Activated naive CD4-positive, alpha-beta T cell treated with Interleukin-2 at 50 U/mL for 16 hours (primary cell): ENCODE measurements at regions not wholly inside any gene's neighbourhood (a gene's known extent, or its start where the extent isn't known, plus 50 kb on each side); places are given as distances from the start of the nearest gene placed in this dataset.
"Not testable (repeated sequence)": the region's sequence is repeated elsewhere in the genome, so short reads cannot be mapped to it uniquely, and the experiment has no call there.

ENCODE experiments used
- DNase-seq: peaks from one replicate; pipeline ENCODE4 v3.0.0-alpha.2; 2020

- no peak for DNase-seq
Measured at GRCh38 chr14:30271811-30272323, 287.1 kb upstream of the G2E3 start.

GRCh38 chr14:30272848-30273832 lies 285.8 kb upstream of the G2E3 start:
- DNase-seq: no peak

- no peak for DNase-seq
Measured at GRCh38 chr14:30275604-30276003, 283.4 kb upstream of the G2E3 start.

- no peak for DNase-seq
Measured at GRCh38 chr14:30277268-30277667, 281.7 kb upstream of the G2E3 start.

GRCh38 chr14:30278856-30279255 lies 280.1 kb upstream of the G2E3 start:
- not testable (repeated sequence) for DNase-seq

- DNase-seq: no peak
Measured at GRCh38 chr14:30283822-30284446, 275.0 kb upstream of the G2E3 start.

GRCh38 chr14:30284808-30285207 lies 274.1 kb upstream of the G2E3 start:
- no peak for DNase-seq

- DNase-seq: no peak
Measured at GRCh38 chr14:30287579-30288445, 271.1 kb upstream of the G2E3 start.

- no peak for DNase-seq
Measured at GRCh38 chr14:30290001-30290400, 269.0 kb upstream of the G2E3 start.

- no peak for DNase-seq
Measured at GRCh38 chr14:30291216-30291615, 267.7 kb upstream of the G2E3 start.

GRCh38 chr14:30292541-30292940 lies 266.4 kb upstream of the G2E3 start:
- DNase-seq: no peak

GRCh38 chr14:30295980-30296379 lies 263.0 kb upstream of the G2E3 start:
- DNase-seq: no peak

GRCh38 chr14:30296931-30297405 lies 262.0 kb upstream of the G2E3 start:
- DNase-seq: no peak

GRCh38 chr14:30297876-30298795 lies 260.8 kb upstream of the G2E3 start:
- no peak for DNase-seq

GRCh38 chr14:30299915-30300314 lies 259.0 kb upstream of the G2E3 start:
- no peak for DNase-seq

GRCh38 chr14:30303350-30303749 lies 255.6 kb upstream of the G2E3 start:
- no peak for DNase-seq

GRCh38 chr14:30305346-30305745 lies 253.6 kb upstream of the G2E3 start:
- DNase-seq: no peak

- DNase-seq: no peak
Measured at GRCh38 chr14:30309405-30309804, 249.6 kb upstream of the G2E3 start.

GRCh38 chr14:30312214-30312613 lies 246.7 kb upstream of the G2E3 start:
- no peak for DNase-seq

GRCh38 chr14:30317729-30318128 lies 241.2 kb upstream of the G2E3 start:
- DNase-seq: no peak

GRCh38 chr14:30322819-30323218 lies 236.1 kb upstream of the G2E3 start:
- DNase-seq: no peak

- DNase-seq: no peak
Measured at GRCh38 chr14:30330033-30330432, 228.9 kb upstream of the G2E3 start.
